ENCODE measurements at regions not wholly inside any gene's neighbourhood (a gene's known extent, or its start where the extent isn't known, plus 50 kb on each side); places are given as distances from the start of the nearest gene placed in this dataset.

- no peaks in the 10 kb centered on the region for H3K36me3 ChIP-seq
- no peaks in the 10 kb centered on the region for H4K20me1 ChIP-seq
- H3K9ac ChIP-seq = peak overlapping the region in 6 of 11 experiments; percentile 8 to 65 (median 48); a peak in 9 of 22 replicates
- H3K9me3 ChIP-seq (replicated peaks in 1 of 11) = no peaks in the 10 kb centered on the region
- H3K27ac ChIP-seq = peak overlapping the region in 7 of 11 experiments; percentile 2 to 82 (median 65); a peak in 9 of 22 replicates
- no peak for TF ChIP-seq Cebpa-rat (IDR thresholded peaks at IDR 0.05)
- H3K4me2 ChIP-seq = peak overlapping the region in 9 of 11 experiments; percentile 35 to 88 (median 74); a peak in 18 of 22 replicates
- no peaks in the 10 kb centered on the region for H3K27me3 ChIP-seq
- H3K4me1 ChIP-seq = peaks cover 3 to 87% (median 74%) of the 10 kb centered on the region in 10 experiments
- H3K4me3 ChIP-seq = no peak overlapping the region
Measured at GRCh38 chr16:14373406-14373805, 256.7 kb downstream of the PARN start.

DNA sequence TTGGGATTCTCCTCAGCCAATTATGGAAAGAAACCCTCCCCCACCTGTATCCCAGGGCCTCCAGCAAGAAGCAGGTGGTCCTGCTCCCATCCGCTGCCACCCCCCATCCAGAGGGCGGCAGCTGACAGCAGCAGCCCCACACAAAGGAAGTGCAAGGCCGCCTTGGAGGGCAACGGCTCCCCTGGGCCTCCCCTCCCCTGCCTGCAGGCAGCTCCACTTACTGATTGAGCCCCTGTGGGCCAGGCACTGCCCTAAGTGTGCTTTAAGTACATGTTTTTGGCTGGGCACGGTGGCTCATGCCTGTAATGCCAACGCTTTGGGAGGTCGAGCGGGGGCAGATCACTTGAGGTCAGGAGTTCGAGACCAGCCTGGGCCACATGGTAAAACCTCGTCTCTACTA, 257.6 kb downstream of the PARN start:
- Histone ChIP-seq H3K27ac (peak overlapping the region in 6 of 11 experiments; percentile 22 to 82 (median 72); a peak in 10 of 22 replicates), H3K36me3 (no peaks in the 10 kb centered on the region), H3K27me3 (no peaks in the 10 kb centered on the region), H3K4me2 (peak overlapping the region in 9 of 11 experiments; percentile 35 to 88 (median 74); a peak in 18 of 22 replicates), H3K4me1 (peaks cover 0 to 80% (median 69%) of the 10 kb centered on the region in 10 experiments), H3K4me3 (no peak overlapping the region), H3K9me3 (replicated peaks in 1 of 11) (no peaks in the 10 kb centered on the region), H3K9ac (peak overlapping the region in 5 of 11 experiments; percentile 9 to 65 (median 44); a peak in 6 of 22 replicates), H4K20me1 (no peaks in the 10 kb centered on the region)
- no peak for TF ChIP-seq Cebpa-rat (IDR thresholded peaks at IDR 0.05)

DNA sequence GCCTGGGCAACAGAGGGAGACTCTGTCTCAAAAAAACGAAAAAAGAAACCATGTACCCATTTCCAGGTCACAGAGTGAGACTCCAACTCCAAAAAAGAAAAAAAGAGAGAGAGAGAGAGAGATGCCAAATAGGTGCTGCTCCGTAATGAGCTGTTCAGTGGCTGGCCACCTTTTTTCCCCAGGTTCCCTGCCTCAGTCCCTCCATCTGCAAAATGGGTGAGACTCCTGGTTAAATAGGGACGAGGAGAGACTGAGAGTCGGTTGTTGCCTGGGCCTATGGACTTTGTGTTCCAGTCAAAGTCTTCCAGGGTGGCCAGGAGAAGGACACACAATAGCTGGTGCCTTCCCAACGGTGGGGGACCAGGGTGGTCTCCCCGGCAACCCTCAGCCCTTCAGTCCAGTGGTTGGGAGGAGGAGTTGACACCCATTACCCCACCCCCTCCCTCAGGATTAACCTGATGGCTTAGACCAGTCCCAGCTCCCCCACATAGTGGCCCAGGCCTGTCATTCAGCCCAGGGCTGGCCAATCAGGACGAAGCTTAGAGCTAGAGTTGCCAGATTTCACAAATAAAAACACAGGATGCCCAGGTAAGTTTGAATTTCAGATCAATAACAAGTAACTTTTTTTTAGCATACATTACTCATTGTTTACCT, 258.2 kb downstream of the PARN start:
- peaks cover 0 to 76% (median 69%) of the 10 kb centered on the region in 10 experiments for H3K4me1 ChIP-seq
- no peaks in the 10 kb centered on the region for H3K27me3 ChIP-seq
- H3K9me3 ChIP-seq (replicated peaks in 1 of 11) = no peaks in the 10 kb centered on the region
- H4K20me1 ChIP-seq = no peaks in the 10 kb centered on the region
- peak overlapping the region in 5 of 11 experiments; percentile 9 to 65 (median 44); a peak in 3 of 22 replicates for H3K9ac ChIP-seq
- H3K27ac ChIP-seq = peak overlapping the region in 7 of 11 experiments; percentile 13 to 82 (median 65); a peak in 9 of 22 replicates
- no peak overlapping the region for H3K4me3 ChIP-seq
- H3K36me3 ChIP-seq = no peaks in the 10 kb centered on the region
- no peak for TF ChIP-seq Cebpa-rat (IDR thresholded peaks at IDR 0.05)
- peak overlapping the region in 9 of 11 experiments; percentile 35 to 88 (median 74); a peak in 16 of 22 replicates for H3K4me2 ChIP-seq

- H3K36me3 ChIP-seq = no peaks in the 10 kb centered on the region
- no peaks in the 10 kb centered on the region for H4K20me1 ChIP-seq
- no peak for TF ChIP-seq Cebpa-rat (IDR thresholded peaks at IDR 0.05)
- peak overlapping the region in 2 of 11 experiments; percentile 5 to 15; a peak in 3 of 22 replicates for H3K9ac ChIP-seq
- no peak overlapping the region for H3K4me3 ChIP-seq
- no peaks in the 10 kb centered on the region for H3K27me3 ChIP-seq
- no peaks in the 10 kb centered on the region for H3K9me3 ChIP-seq (replicated peaks in 1 of 11)
- H3K4me1 ChIP-seq = peaks cover 0 to 72% (median 59%) of the 10 kb centered on the region in 10 experiments
- peak overlapping the region; percentile 12 to 88 (median 47); a peak in 16 of 22 replicates for H3K4me2 ChIP-seq
- peak overlapping the region in 7 of 11 experiments; percentile 10 to 82 (median 65); a peak in 9 of 22 replicates for H3K27ac ChIP-seq
Measured at GRCh38 chr16:14370736-14371234, 259.3 kb downstream of the PARN start.

- Histone ChIP-seq H3K9ac (no peak overlapping the region; a peak in 1 of 22 replicates), H3K27ac (peak overlapping the region in 7 of 11 experiments; percentile 3 to 82 (median 65); a peak in 8 of 22 replicates), H3K9me3 (replicated peaks in 1 of 11) (no peaks in the 10 kb centered on the region), H3K4me1 (peaks cover 0 to 71% (median 59%) of the 10 kb centered on the region in 10 experiments), H3K4me2 (peak overlapping the region; percentile 12 to 88 (median 47); a peak in 15 of 22 replicates), H3K4me3 (no peak overlapping the region), H3K36me3 (no peaks in the 10 kb centered on the region), H4K20me1 (no peaks in the 10 kb centered on the region), H3K27me3 (no peaks in the 10 kb centered on the region)
- no peak for TF ChIP-seq Cebpa-rat (IDR thresholded peaks at IDR 0.05)
Measured at GRCh38 chr16:14369734-14370598, 260.1 kb downstream of the PARN start.

- H3K36me3 ChIP-seq = no peaks in the 10 kb centered on the region
- H3K27ac ChIP-seq = no peak overlapping the region; a peak in 2 of 22 replicates
- no peak for TF ChIP-seq Cebpa-rat (IDR thresholded peaks at IDR 0.05)
- H3K9me3 ChIP-seq (replicated peaks in 1 of 11) = no peaks in the 10 kb centered on the region
- no peak overlapping the region for H3K9ac ChIP-seq
- H4K20me1 ChIP-seq = no peaks in the 10 kb centered on the region
- no peak overlapping the region for H3K4me2 ChIP-seq
- peaks cover 7 to 71% (median 61%) of the 10 kb centered on the region in 10 experiments for H3K4me1 ChIP-seq
- H3K27me3 ChIP-seq = no peaks in the 10 kb centered on the region
- H3K4me3 ChIP-seq = no peak overlapping the region
Measured at GRCh38 chr16:14368399-14368798, 261.7 kb downstream of the PARN start.

DNA sequence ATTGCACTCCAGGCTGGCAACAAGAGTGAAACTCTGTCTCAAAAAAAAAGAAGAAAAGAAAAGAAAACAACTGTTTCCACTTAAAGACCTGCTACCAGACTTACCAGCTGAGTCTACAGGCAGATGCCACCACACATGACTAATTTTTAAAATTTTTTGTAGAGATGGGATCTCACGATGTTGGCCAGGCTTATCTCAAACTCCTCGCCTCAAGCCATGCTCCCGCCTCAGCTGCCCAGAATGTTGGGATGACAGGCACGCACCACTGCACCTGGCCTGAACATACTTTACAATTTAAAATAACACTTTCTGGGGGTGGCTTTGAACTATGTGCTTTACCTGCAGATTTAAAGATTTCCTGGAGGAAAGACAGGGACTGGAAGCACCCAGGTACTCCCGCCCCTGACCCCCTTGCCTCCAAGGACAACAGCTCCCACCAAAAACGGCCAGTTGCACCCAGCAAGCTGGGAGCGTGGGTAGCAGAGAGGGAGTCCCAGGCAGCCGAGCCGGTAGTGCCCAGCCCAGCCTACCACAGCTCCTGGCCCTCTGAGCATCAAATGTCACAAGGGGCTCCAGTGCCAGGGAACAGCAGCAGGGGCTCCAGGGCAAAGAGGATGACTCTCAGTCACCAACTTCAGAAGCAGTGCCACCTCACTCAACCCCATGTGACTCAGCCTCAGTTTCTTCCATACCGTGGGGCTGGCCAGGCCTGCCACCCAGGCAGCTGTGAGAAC, 262.9 kb downstream of the PARN start:
- H3K27ac ChIP-seq = peak overlapping the region in 4 of 11 experiments; percentile 1 to 44 (median 32); a peak in 3 of 22 replicates
- H3K4me3 ChIP-seq = no peak overlapping the region
- H3K4me2 ChIP-seq = no peak overlapping the region
- H3K36me3 ChIP-seq = no peaks in the 10 kb centered on the region
- no peaks in the 10 kb centered on the region for H3K27me3 ChIP-seq
- no peak for TF ChIP-seq Cebpa-rat (IDR thresholded peaks at IDR 0.05)
- no peaks in the 10 kb centered on the region for H3K9me3 ChIP-seq (replicated peaks in 1 of 11)
- no peak overlapping the region for H3K9ac ChIP-seq
- H3K4me1 ChIP-seq = peaks cover 16 to 70% (median 60%) of the 10 kb centered on the region in 10 experiments
- no peaks in the 10 kb centered on the region for H4K20me1 ChIP-seq

DNA sequence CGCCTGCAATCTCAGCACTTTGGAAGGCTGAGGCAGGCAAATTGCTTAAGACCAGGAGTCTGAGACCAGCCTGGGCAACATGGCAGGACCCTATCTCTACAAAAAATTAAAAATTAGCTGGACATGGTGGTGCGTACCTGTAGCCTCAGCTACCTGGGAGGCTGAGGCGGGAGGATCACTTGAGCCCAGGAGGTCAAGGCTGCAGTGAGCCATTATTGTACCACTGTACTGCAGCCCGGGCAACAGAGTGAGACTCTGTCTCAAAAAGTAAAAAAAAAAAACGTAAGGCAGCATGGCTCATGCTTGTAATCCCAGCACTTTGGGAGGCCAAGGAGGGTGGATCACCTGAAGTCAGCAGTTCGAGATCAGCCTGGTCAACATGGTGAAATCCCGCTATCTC, 263.6 kb downstream of the PARN start:
- H3K27ac ChIP-seq = peak overlapping the region in 2 of 11 experiments; percentile 23 to 35; a peak in 4 of 22 replicates
- no peaks in the 10 kb centered on the region for H4K20me1 ChIP-seq
- H3K4me1 ChIP-seq = peaks cover 16 to 72% (median 61%) of the 10 kb centered on the region in 10 experiments
- H3K9me3 ChIP-seq (replicated peaks in 1 of 11) = no peaks in the 10 kb centered on the region
- no peak overlapping the region for H3K4me3 ChIP-seq
- no peak for TF ChIP-seq Cebpa-rat (IDR thresholded peaks at IDR 0.05)
- H3K27me3 ChIP-seq = no peaks in the 10 kb centered on the region
- no peaks in the 10 kb centered on the region for H3K36me3 ChIP-seq
- no peak overlapping the region for H3K9ac ChIP-seq
- H3K4me2 ChIP-seq = peak overlapping the region in 1 of 11 experiments; percentile 2; a peak in 1 of 22 replicates
